HEK293T (cell line): ENCODE measurements at regions not wholly inside any gene's neighbourhood (a gene's known extent, or its start where the extent isn't known, plus 50 kb on each side); places are given as distances from the start of the nearest gene placed in this dataset.

ENCODE experiments used
- ARNT ChIP-seq: fragments of 450-650 bp; IDR thresholded peaks from 2 replicates; pipeline ENCODE4 v1.6.1; 2017; ENCODE audit warnings: mild to moderate bottlenecking
- BHLHE40 ChIP-seq: fragments of 450-650 bp; IDR thresholded peaks from 2 replicates; pipeline ENCODE4 v1.6.1; 2016; ENCODE audit warnings: mild to moderate bottlenecking, moderate library complexity, borderline replicate concordance
- CTBP1 ChIP-seq: fragments of 450-650 bp; IDR thresholded peaks from 2 replicates; pipeline ENCODE4 v1.6.1; 2016; ENCODE audit warnings: borderline replicate concordance
- ELF4 ChIP-seq: fragments of 450-650 bp; IDR thresholded peaks from 2 replicates; pipeline ENCODE4 v1.6.1; 2017; ENCODE audit warnings: antibody characterized with exemption
- FOXK2 ChIP-seq: fragments of 450-650 bp; IDR thresholded peaks from 2 replicates; pipeline ENCODE4 v1.6.1; 2016; ENCODE audit warnings: mild to moderate bottlenecking
- FOXM1 ChIP-seq: fragments of 450-650 bp; IDR thresholded peaks from 2 replicates; pipeline ENCODE4 v1.6.1; 2017; ENCODE audit warnings: mild to moderate bottlenecking, borderline replicate concordance
- L3MBTL2 ChIP-seq: fragments of 450-650 bp; conservative IDR thresholded peaks from 2 replicates; pipeline ENCODE4 v1.6.1; 2016; ENCODE audit warnings: mild to moderate bottlenecking
- LEF1 ChIP-seq: fragments of 450-650 bp; IDR thresholded peaks from 2 replicates; pipeline ENCODE4 v1.6.1; 2017; ENCODE audit warnings: mild to moderate bottlenecking, borderline replicate concordance
- NFRKB ChIP-seq: fragments of 450-650 bp; IDR thresholded peaks from 2 replicates; pipeline ENCODE4 v1.6.1; 2016; ENCODE audit warnings: mild to moderate bottlenecking, moderate library complexity
- SP1 ChIP-seq: fragments of 450-650 bp; IDR thresholded peaks from 2 replicates; pipeline ENCODE4 v1.6.1; 2017
- SUZ12 ChIP-seq: fragments of 450-650 bp; IDR thresholded peaks from 2 replicates; pipeline ENCODE4 v1.6.1; 2016; ENCODE audit warnings: mild to moderate bottlenecking
- TARDBP ChIP-seq: fragments of 450-650 bp; IDR thresholded peaks from 2 replicates; pipeline ENCODE4 v1.6.1; 2016
- TF ChIP-seq, protein P1 (sequence below): fragments of 450-650 bp; IDR thresholded peaks from 2 replicates; pipeline ENCODE4 v1.6.1; 2016

DNA sequence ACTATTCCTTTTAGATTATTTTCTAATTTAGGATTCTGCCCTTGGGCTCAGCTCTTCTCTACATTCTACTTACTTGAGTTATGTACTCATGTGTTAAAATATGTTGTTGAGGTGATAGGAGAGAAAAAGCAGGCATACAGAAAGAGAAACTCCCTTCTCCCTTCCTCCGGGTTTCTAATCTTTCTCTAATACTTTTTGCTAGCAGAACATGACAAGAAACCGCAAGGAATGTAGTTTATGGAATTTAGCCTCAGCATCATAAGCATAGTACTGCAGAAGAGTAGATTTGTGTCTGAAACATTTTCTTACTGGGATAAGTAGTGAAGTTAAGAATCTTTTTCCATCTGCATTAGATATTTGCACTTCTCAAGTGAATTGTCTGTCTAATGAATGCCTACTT is 139.5 kb upstream of the CYLC2 start:
- TF ChIP-seq FOXK2 (no peak), LEF1 (no peak), FOXM1 (no peak), L3MBTL2 (no peak), SP1 (no peak), ELF4 (no peak), BHLHE40 (no peak), SUZ12 (no peak), TARDBP (no peak), ARNT (no peak), CTBP1 (no peak), NFRKB (no peak)
- TF ChIP-seq, protein P1, sequence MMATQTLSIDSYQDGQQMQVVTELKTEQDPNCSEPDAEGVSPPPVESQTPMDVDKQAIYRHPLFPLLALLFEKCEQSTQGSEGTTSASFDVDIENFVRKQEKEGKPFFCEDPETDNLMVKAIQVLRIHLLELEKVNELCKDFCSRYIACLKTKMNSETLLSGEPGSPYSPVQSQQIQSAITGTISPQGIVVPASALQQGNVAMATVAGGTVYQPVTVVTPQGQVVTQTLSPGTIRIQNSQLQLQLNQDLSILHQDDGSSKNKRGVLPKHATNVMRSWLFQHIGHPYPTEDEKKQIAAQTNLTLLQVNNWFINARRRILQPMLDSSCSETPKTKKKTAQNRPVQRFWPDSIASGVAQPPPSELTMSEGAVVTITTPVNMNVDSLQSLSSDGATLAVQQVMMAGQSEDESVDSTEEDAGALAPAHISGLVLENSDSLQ, result no peak
